ENCODE measurements at regions not wholly inside any gene's neighbourhood (a gene's known extent, or its start where the extent isn't known, plus 50 kb on each side); places are given as distances from the start of the nearest gene placed in this dataset.
"Not testable (repeated sequence)": the region's sequence is repeated elsewhere in the genome, so short reads cannot be mapped to it uniquely, and the experiment has no call there.

- DNase-seq, result no peak
These were observed 615.6 kb upstream of the ADAMTS9 start for GRCh38 chr3:65303431-65303830.

DNA sequence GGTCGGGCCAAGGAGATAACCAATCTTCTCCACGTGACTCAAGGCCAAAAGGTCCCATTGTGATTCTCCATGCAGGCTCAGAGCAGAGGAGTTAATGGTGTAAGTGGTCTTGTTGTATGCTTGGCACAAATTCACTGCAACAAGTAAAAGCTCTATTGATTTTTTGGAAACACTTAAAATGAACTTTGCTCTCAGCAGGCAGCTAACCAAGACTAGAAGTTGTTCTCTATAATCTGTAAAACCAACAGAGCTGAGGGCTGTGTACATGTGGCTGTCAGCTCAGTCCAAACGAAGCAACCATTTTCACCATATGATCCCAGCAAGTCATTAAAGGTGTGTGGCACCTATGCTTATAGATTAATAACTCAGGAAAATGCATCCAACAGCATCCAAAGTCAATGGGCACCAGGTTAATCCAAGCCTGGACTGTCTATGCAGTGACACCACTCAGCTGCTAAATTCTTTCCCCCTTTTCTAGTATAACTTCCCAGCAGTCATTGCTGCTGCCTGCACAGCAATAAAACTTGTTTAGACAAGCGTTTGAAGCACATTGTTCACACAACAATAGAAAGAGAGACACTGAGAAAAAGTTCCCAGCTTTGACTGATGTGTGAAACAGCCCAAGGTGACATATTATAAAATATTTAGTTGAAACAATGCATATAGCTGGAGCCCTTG is 603.8 kb upstream of the ADAMTS9 start:
- no peak for DNase-seq

DNA sequence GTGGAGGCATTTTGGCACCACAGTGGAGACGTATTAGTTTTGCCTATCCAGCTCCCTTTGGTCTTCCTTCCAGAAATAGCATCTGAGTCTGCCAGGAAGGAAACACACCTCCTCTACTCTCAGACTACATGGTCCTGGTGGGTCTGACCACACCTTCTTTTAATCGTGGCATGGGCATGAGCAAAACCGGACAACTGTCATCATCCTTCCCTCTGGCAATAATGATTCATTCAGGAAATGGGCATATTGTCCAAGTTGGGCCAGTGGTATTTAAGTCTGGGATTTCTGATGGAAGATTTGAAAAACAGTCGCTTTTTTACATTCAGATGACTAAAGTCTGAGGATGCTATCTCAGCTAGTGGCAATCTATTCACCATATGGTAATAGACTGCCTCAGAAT is 601.0 kb upstream of the ADAMTS9 start:
- DNase-seq, result no peak

- no peak for DNase-seq
These were observed 598.2 kb upstream of the ADAMTS9 start for GRCh38 chr3:65285956-65286355.

DNA sequence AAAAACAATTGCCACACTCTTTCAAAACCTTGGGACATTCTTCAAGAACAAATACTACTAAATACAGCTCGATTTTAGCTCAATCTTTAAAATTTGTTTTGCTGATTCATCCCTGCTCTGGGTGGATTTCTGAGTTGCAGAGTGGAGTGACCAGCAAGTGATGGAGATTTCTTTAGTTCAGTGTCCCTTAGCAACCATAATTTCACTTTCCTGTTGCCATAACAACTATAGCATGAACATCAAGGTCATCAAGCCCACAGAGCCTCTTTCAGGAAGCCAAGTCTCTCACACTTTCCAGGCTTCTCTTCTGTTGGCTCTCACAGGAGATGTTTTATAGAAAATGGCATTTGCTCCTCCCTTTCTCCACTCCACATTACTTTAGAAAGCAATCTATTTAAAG is 597.2 kb upstream of the ADAMTS9 start:
- no peak for DNase-seq

DNA sequence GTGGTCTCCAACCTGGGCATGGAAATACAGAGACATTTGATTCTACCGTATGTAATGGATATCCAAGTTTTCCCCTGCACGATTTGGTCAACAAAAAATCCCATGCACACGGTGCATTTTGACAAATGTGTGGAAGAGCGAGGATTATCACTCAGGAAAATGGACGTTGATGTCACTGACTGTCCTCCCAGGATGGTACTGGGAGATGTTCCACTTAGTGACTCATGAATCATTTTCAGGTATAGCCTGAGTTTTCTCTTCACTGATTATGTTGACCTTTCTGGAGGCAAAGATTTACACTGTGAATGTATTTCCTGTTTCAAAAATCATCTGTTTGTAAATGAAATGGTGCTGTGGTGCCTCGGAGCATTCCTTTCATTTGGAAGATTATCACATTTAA is 596.7 kb upstream of the ADAMTS9 start:
- DNase-seq, result no peak

GRCh38 chr3:65279225-65279782 is 591.5 kb upstream of the ADAMTS9 start:
- DNase-seq, result no peak

GRCh38 chr3:65277798-65278197 is 590.0 kb upstream of the ADAMTS9 start:
- DNase-seq, result no peak

DNA sequence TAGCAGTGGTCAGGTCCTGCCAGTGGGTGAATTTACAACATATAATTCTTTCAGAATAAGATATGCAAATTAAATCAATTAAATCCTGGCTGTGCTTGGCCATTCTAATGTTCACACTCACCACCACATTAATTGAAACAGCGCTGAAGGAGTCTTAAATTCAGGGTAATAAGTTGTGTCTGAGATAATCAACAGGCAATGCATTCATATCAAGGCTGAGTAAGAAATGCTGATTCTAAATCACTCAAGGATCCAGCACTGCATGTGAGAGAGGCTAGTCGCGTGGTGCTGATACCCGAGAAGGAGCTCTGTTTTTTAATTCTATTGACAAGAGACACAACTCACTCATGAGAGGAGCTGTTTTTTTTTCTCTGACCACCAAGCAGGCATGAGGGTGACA is 588.8 kb upstream of the ADAMTS9 start:
- DNase-seq, result no peak

DNA sequence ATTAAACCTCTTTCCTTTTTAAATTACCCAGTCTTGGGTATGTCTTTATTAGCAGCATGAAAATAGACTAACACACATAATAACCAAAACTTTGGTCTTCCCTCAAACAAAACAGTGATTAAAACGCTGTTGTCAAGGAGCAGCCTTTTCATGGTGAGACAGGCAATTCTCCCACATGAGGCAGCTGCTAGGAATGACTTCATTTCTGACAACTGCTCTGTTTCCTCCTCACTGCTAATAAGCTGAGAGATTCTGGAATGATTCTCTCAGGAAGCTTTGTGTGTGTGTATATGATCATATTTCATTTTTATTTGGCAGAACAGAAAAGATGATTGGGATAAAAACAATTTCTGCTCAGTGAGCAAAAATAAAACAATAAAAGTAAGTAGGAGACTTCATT is 580.6 kb upstream of the ADAMTS9 start:
- no peak for DNase-seq

- DNase-seq, result no peak
These were observed 578.3 kb upstream of the ADAMTS9 start for GRCh38 chr3:65265942-65266590.

DNA sequence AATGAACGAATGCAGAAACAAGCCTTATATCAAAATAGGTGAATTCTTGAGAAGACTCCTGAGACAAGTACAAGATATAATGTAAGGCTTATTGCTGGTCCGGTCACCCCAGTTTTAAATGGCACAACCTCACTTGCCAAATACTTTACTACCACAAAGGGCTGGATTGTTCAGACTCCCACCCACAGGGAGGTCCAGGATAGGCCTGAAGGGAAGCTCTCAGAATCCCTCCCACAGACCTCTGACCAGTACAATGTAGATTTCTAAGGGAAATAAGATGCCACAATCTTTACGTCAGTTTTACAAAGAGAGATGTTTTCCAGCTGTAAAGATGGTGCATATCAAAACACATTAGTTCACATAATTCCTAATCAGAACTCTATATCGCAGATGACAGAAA is 577.7 kb upstream of the ADAMTS9 start:
- DNase-seq, result no peak

DNA sequence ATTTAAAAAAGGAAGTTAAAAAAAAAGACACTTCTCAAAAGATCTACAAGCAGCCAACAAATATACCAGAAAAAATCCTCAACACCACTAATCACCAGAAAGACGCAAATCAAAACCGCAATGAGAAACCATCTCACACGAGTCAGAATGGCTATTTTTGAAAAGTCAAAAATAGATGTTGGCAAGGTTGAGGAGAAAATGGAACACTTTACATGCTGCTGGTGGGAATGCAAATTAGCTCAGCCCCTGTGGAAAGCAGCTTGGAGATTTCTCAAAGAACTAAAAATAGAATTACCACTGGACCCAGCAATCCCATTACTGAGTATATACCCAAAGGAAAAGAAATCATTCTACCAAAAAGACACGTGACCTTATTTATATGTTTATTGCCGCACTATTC is 574.7 kb upstream of the ADAMTS9 start:
- DNase-seq, result no peak

DNA sequence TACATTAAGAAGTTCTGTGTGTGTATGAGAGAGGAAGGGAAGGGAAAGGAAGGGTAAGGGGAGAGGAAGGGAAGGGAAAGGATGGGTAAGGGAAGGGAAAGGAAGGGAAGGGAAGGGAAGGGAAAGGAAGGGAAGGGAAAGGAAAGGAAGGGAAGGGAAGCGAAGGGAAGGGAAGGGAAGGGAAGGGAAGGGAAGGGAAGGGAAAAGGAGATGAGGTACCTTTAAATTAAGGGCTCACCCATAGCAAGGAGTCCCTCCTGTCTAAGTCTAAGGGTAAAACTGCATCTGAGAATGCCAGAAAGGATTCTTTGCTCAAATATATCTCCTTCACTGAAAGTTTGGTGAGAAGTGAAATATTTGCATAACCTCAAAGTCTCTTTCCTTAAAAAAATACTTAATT is 572.1 kb upstream of the ADAMTS9 start:
- no peak for DNase-seq

DNA sequence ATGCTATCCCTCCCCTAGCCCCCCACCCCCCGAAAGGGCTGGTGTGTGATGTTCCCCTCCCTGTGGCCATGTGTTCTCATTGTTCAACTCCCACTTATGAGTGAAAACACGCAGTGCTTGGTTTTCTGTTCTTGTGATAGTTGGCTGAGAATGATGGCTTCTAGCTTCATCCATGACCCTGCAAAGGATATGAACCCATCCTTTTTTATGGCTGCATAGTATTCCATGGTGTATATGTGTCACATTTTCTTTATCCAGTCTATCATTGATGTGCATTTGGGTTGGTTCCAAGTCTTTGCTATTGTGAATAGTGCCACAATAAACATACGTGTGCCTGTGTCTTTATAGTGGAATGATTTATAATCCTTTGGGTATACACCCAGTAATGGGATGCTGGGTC is 565.1 kb upstream of the ADAMTS9 start:
- not testable (repeated sequence) for DNase-seq

GRCh38 chr3:65252266-65252665 is 564.5 kb upstream of the ADAMTS9 start:
- no peak for DNase-seq

GRCh38 chr3:65251375-65251774 is 563.6 kb upstream of the ADAMTS9 start:
- no peak for DNase-seq

DNA sequence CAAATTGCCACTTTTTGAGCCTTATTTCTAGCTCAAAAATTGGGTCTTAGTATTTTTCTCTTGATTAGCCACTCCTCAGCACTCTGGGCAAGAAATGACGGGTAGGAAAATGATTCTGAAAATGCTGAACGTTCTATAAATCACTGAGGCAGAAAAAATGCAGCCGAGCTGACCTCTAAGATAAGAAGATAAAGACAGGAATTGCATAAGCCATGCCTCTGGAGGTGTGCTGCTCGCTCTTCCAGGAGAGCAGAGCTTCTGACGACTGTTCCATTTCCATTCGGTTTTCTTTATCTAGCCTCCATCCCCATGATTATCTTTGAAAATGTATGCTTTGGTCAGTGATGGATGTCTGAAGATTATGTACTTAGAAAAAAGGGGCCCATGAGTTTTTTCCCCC is 558.8 kb upstream of the ADAMTS9 start:
- no peak for DNase-seq

DNA sequence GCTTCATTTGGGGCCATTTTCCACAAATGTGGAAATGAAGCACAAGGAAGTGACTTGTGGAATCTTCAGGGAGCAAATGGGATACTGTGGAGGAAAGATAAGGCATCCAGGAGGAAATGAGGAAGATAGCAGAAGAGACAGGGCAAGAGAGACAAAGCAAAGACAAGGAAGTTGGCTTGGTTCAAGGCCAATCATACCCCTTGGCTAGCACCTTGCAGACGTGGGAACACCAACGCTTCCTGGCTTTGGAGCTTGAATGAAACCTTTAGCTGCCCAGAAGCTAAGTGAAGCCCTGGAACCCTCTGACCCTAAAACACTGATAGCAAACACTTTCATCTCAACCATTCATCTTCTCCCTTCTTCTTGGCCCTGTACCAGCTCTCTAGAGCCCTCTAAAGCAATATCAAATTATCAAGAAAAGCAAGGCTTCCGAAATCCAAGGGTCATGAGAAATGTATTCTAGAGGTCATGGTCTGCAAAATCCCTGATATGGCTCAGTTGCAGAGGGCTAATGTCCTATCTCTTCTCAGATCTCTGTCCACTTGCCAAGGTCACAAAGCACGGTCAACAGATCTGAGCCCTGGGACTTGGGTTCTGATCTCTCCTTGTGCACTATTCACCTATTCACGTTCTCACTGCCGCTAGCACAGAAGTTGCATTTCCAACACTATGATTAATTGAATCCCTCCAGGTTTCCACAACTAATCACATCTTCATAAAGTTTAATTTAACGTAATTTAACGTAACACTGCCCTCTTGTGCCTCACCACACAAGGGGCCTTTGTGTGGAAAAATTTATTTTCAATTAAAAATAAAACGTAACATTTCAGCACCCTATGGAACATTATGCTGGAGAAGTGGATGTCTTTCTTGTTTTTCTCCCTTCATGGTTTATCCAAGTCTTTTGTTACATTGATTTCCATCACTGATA is 557.6 kb upstream of the ADAMTS9 start:
- DNase-seq, result no peak

GRCh38 chr3:65240366-65240765 is 552.6 kb upstream of the ADAMTS9 start:
- DNase-seq, result no peak

DNA sequence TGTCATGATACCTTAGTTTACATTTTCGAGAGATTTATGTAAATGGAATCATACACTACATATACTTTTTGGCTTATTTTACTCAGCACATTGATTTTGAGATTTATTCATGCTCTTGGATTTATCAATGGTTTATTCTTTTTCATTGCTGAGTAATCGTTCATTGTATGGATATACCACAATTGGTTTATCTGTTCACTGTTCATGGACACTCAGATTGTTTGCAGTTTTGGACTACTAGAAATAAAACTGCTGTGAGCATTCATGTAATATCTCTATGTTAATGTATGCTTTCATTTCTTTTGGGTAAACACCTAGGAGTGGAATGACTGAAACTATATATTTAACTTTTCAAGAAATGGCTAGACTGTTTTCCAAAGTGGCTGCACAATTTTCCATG is 550.9 kb upstream of the ADAMTS9 start:
- DNase-seq, result no peak

DNA sequence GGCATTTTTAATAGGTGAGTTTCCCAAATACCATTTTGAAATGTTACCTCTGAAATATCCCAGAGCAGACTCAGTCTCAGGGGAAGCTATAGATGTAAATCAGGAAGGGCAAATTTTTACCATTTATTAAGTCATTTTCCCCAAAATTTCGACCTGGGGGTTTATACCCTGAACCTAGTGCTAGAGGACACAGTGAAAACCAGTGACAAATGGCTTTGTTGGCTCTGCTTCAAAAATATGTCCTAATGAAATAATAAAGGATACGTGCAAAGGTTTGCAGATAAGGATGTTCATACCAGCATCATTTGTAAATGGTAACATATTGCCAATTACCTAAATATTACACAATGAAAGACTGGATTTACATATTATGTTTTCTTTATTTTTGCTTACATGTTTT is 546.7 kb upstream of the ADAMTS9 start:
- no peak for DNase-seq

DNA sequence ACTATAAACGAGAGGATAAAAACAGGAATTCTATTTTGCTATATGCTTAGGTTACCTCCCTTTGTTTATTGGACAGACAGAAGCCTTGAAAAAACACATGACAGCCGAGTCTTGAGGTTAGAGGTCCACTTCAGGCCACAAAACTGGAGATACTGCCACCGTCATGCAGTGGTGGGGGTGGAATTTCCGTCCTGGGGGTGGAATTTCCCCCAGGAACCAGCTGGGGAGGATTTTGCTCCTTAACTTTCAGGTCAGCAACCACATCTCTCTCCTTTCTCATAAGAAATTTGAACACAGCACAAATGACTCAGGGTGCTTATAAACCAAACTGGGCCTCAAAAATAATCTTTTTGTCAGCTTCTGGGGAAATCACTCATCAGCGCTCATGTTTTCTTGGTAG is 545.8 kb upstream of the ADAMTS9 start:
- DNase-seq, result no peak

DNA sequence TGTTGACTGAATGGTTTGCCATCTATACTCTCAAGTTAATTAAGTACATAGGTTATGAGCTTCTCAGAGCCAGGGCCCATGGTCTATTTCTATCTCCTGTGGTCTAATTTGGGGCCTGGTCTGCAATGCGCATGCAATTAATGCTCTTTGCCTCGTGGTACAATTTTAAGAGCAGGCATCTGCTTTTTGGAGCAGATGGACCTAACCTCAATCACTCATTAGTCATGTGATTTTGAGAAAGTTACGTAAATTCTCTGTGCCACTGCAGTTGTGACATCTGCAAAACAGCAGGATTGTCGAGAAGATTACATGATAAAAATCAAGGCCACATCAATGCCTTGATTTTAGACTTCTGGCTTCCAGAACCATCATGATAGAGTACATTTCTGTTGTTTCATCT is 543.7 kb upstream of the ADAMTS9 start:
- no peak for DNase-seq

Measured in RPMI8226 (cell line).